GM23338 (cell line): ENCODE measurements at regions not wholly inside any gene's neighbourhood (a gene's known extent, or its start where the extent isn't known, plus 50 kb on each side); places are given as distances from the start of the nearest gene placed in this dataset.

Source experiments
- ATAC-seq: fragments of 200-7000 bp; cut with Tn5 transposase; 3 replicates; pipeline ENCODE4 v1.9.1; 2020
- DNase-seq: peaks from one replicate; pipeline ENCODE4 v3.0.0-alpha.2; 2015; ENCODE audit warnings: low spot score
- H2AFZ ChIP-seq: fragments of 200-600 bp; sonication (generic); 2 replicates; pipeline ENCODE4 v1.8.0; 2016; ENCODE audit warnings: antibody characterized with exemption, mild to moderate bottlenecking, moderate library complexity
- H3F3A ChIP-seq: fragments of 200-600 bp; sonication (generic); replicated peaks from 2 replicates; pipeline ENCODE4 v1.8.0; 2017; ENCODE audit warnings: antibody characterized with exemption, mixed run types, low read depth
- H3K27ac ChIP-seq: fragments of 200-600 bp; sonication (generic); 2 replicates; pipeline ENCODE4 v1.6.1; 2016; ENCODE audit warnings: low read depth
- H3K27me3 ChIP-seq: fragments of 200-600 bp; sonication (generic); 2 replicates; pipeline ENCODE4 v1.8.0; 2016; ENCODE audit warnings: mild to moderate bottlenecking, mixed run types, moderate library complexity; ENCODE audit not compliant: insufficient read depth
- H3K36me3 ChIP-seq: fragments of 200-600 bp; sonication (generic); 2 replicates; pipeline ENCODE4 v1.8.0; 2016; ENCODE audit warnings: mild to moderate bottlenecking; ENCODE audit not compliant: insufficient read depth
- H3K4me1 ChIP-seq: fragments of 200-600 bp; sonication (generic); 2 replicates; pipeline ENCODE4 v1.8.0; 2016; ENCODE audit warnings: mild to moderate bottlenecking, moderate library complexity; ENCODE audit not compliant: insufficient read depth
- H3K4me2 ChIP-seq: fragments of 200-600 bp; sonication (generic); 2 replicates; pipeline ENCODE4 v1.7.1; 2017; ENCODE audit warnings: mixed run types
- H3K4me3 ChIP-seq: fragments of 200-600 bp; sonication (generic); 2 replicates; pipeline ENCODE4 v1.6.1; 2016; ENCODE audit warnings: mixed run types
- H3K79me2 ChIP-seq: fragments of 200-600 bp; sonication (generic); replicated peaks from 2 replicates; pipeline ENCODE4 v1.8.0; 2017; ENCODE audit warnings: mild to moderate bottlenecking; ENCODE audit not compliant: insufficient read depth
- H3K9me2 ChIP-seq: fragments of 200-600 bp; sonication (generic); 2 replicates; pipeline ENCODE4 v1.8.0; 2017; ENCODE audit not compliant: insufficient read depth
- H4K20me1 ChIP-seq: fragments of 200-600 bp; sonication (generic); replicated peaks from 2 replicates; pipeline ENCODE4 v1.8.0; 2017; ENCODE audit warnings: mild to moderate bottlenecking; ENCODE audit not compliant: insufficient read depth
- H3K27ac Mint-ChIP-seq: 2 replicates; pipeline ENCODE4 v1.8.0; 2020; ENCODE audit warnings: inconsistent platforms, mild to moderate bottlenecking, moderate library complexity, mixed read lengths
- H3K27me3 Mint-ChIP-seq: 3 replicates; pipeline ENCODE4 v1.8.0; 2022; ENCODE audit warnings: low read depth, mild to moderate bottlenecking, moderate library complexity, mixed read lengths, inconsistent platforms; ENCODE audit not compliant: insufficient read depth, poor library complexity
- H3K36me3 Mint-ChIP-seq: 3 replicates; pipeline ENCODE4 v1.8.0; 2021; ENCODE audit warnings: low read depth, mild to moderate bottlenecking, inconsistent platforms, moderate library complexity, mixed read lengths
- H3K4me1 Mint-ChIP-seq: 3 replicates; pipeline ENCODE4 v1.8.0; 2020; ENCODE audit warnings: mild to moderate bottlenecking, inconsistent platforms, mixed read lengths
- H3K4me3 Mint-ChIP-seq: 3 replicates; pipeline ENCODE4 v1.8.0; 2021; ENCODE audit warnings: moderate library complexity, mild to moderate bottlenecking, inconsistent platforms, mixed read lengths
- H3K9me3 Mint-ChIP-seq: 3 replicates; pipeline ENCODE4 v1.8.0; 2020; ENCODE audit warnings: moderate library complexity, mild to moderate bottlenecking, inconsistent platforms, mixed read lengths
- CREB1 ChIP-seq: fragments of 250-450 bp; sonication (Bioruptor Pico); IDR thresholded peaks from 2 replicates; pipeline ENCODE4 v1.5.0; 2020; ENCODE audit warnings: low read depth, mild to moderate bottlenecking, moderate library complexity
- CTCF ChIP-seq, 2 experiments: fragments of 200-600 bp in 1 of 2; sonication (generic) in 1 of 2; conservative IDR thresholded peaks; 2 replicates each; pipeline versions ENCODE4 v1.5.1 to v1.6.1; 2016 to 2017; ENCODE audit warnings: antibody characterized with exemption in 2 of 2, low read depth in 2 of 2, mild to moderate bottlenecking in 2 of 2, moderate library complexity in 1 of 2
- ETS1 ChIP-seq: IDR thresholded peaks from 2 replicates; pipeline ENCODE4 v1.6.1; 2016; ENCODE audit warnings: antibody characterized with exemption
- EZH2 ChIP-seq: fragments of 200-600 bp; sonication (generic); IDR thresholded peaks from one replicate; pipeline ENCODE4 v1.8.0; 2017; ENCODE audit warnings: antibody characterized with exemption, mild to moderate bottlenecking, low read depth; ENCODE audit not compliant: unreplicated experiment
- EZH2phosphoT487 ChIP-seq: fragments of 200-600 bp; sonication (generic); IDR thresholded peaks from one replicate; pipeline ENCODE4 v1.8.1; 2018; ENCODE audit warnings: antibody characterized with exemption; ENCODE audit not compliant: unreplicated experiment
- JUNB ChIP-seq: IDR thresholded peaks from one replicate; pipeline ENCODE4 v1.6.1; 2016; ENCODE audit warnings: antibody characterized with exemption; ENCODE audit not compliant: unreplicated experiment
- NANOG ChIP-seq: IDR thresholded peaks from 2 replicates; pipeline ENCODE4 v1.6.1; 2016; ENCODE audit warnings: antibody characterized with exemption, borderline replicate concordance
- POLR2AphosphoS5 ChIP-seq: IDR thresholded peaks from 2 replicates; pipeline ENCODE4 v1.6.1; 2016; ENCODE audit warnings: antibody characterized with exemption, low read depth
- REST ChIP-seq: IDR thresholded peaks from one replicate; pipeline ENCODE4 v1.6.1; 2018; ENCODE audit warnings: antibody characterized with exemption; ENCODE audit not compliant: unreplicated experiment
- STAT1 ChIP-seq: IDR thresholded peaks from one replicate; pipeline ENCODE4 v1.6.1; 2016; ENCODE audit warnings: antibody characterized with exemption; ENCODE audit not compliant: unreplicated experiment
- ZNF114 ChIP-seq: fragments of 250-450 bp; sonication (Bioruptor Pico); IDR thresholded peaks from 2 replicates; pipeline ENCODE4 v1.5.0; 2020; ENCODE audit warnings: mild to moderate bottlenecking, moderate library complexity
- ZNF331 ChIP-seq: fragments of 250-450 bp; sonication (Bioruptor Pico); IDR thresholded peaks from 2 replicates; pipeline ENCODE4 v1.5.0; 2020; ENCODE audit warnings: low read depth, mild to moderate bottlenecking, moderate library complexity
- ZNF462 ChIP-seq: fragments of 250-450 bp; sonication (Bioruptor Pico); IDR thresholded peaks from 2 replicates; pipeline ENCODE4 v1.5.0; 2020; ENCODE audit warnings: mild to moderate bottlenecking, moderate library complexity

- Histone ChIP-seq H3K9me2 (no peaks in the 10 kb centered on the region), H3K27me3 (no peaks in the 10 kb centered on the region), H3K4me1 (no peaks in the 10 kb centered on the region), H2AFZ (no peak overlapping the region), H4K20me1 (no peaks in the 10 kb centered on the region), H3K36me3 (no peaks in the 10 kb centered on the region), H3F3A (no peaks in the 10 kb centered on the region), H3K27ac (no peak overlapping the region), H3K4me2 (no peak overlapping the region), H3K79me2 (no peaks in the 10 kb centered on the region), H3K4me3 (no peak overlapping the region)
- Mint-ChIP-seq H3K4me3 (no peak overlapping the region), H3K27me3 (no peaks in the 10 kb centered on the region), H3K36me3 (no peaks in the 10 kb centered on the region), H3K4me1 (0 out of 3 replicates have a peak, but pooled peaks cover under 1% of the 10 kb centered on the region), H3K9me3 (no peaks in the 10 kb centered on the region; the same call in 2 of the 3 replicates), H3K27ac (no peak overlapping the region)
- TF ChIP-seq ETS1 (no peak), ZNF114 (CRISPR knock-in tag) (no peak), CTCF (conservative IDR thresholded peaks at IDR 0.05; ENCODE audit: low read depth in 2 of 2) (no peak), STAT1 (no peak), CREB1 (CRISPR knock-in tag) (no peak), EZH2phosphoT487 (no peak), ZNF462 (CRISPR knock-in tag) (no peak), NANOG (no peak), REST (no peak), ZNF331 (no peak), JUNB (no peak), EZH2 (no peak), POLR2AphosphoS5 (no peak)
- no peak for ATAC-seq
- no peak for DNase-seq
Measured at GRCh38 chr5:148713735-148714508, 59.6 kb upstream of the HTR4 start.
